ENCODE measurements at regions not wholly inside any gene's neighbourhood (a gene's known extent, or its start where the extent isn't known, plus 50 kb on each side); places are given as distances from the start of the nearest gene placed in this dataset.

GRCh38 chr1:95935719-95936118, 701.7 kb downstream of the RWDD3 start (continued):
- TF ChIP-seq UBTF (IDR thresholded peaks at IDR 0.05; ENCODE audit: borderline replicate concordance in 1 of 2, low read depth in 2 of 2, low read length in 2 of 2) (no peak), ZNF3 (CRISPR knock-in tag; IDR thresholded peaks at IDR 0.05) (no peak), HDAC2 (IDR thresholded peaks at IDR 0.05) (no peak)

- no peaks in the 10 kb centered on the region for H3K79me2 ChIP-seq (ENCODE audit: control insufficient read depth, insufficient read depth, low read length)
- intact Hi-C loops (cut with micrococcal nuclease), result no loop called here
- POLR2A ChIA-PET, result no interaction called here
These were observed 707.2 kb downstream of the RWDD3 start for GRCh38 chr1:95941121-95941798.

More at GRCh38 chr1:95941121-95941798, 707.2 kb downstream of the RWDD3 start:
- H3K9ac ChIP-seq (ENCODE audit: insufficient read depth in 1 of 2, low read depth in 2 of 2, low read length in 2 of 2), result no peak overlapping the region
- no peak overlapping the region for H3K27ac ChIP-seq (ENCODE audit: extremely low read depth, low read depth, low read length)
- no peak overlapping the region for H2AFZ ChIP-seq (ENCODE audit: low read depth, low read length)
- H3K4me2 ChIP-seq (ENCODE audit: insufficient read depth, low read length), result no peak overlapping the region
- no peaks in the 10 kb centered on the region for H4K20me1 ChIP-seq (replicated peaks; ENCODE audit: control insufficient read depth, insufficient read depth, low read length)
- TF ChIP-seq ERF (CRISPR knock-in tag; IDR thresholded peaks at IDR 0.05) (no peak), RNF219 (CRISPR knock-in tag; IDR thresholded peaks at IDR 0.05) (no peak), WHSC1 (IDR thresholded peaks at IDR 0.05; ENCODE audit: low read length) (no peak), TCF15 (CRISPR knock-in tag; IDR thresholded peaks at IDR 0.05) (no peak)
- no peak for FAIRE-seq
- in situ Hi-C loops (cut with MboI), result no loop called here
- no peaks in the 10 kb centered on the region for H3K9me1 ChIP-seq (ENCODE audit: control insufficient read depth, insufficient read depth, low read length)
- WGBS (ENCODE audit: insufficient coverage, low coverage, missing lambda C conversion rate), result 2% methylated on average over 3 of the region's 3 CpGs
- no peak for DNase-seq (ENCODE audit: extremely low read depth in 1 of 4, low spot score in 3 of 4)
- CTCF ChIA-PET (ENCODE audit: low intra/inter-chr PET ratio), result no interaction called here
- no peaks in the 10 kb centered on the region; the same call in 1 of the 2 replicates for H3K9me3 ChIP-seq (replicated peaks; ENCODE audit: control insufficient read depth, insufficient read depth, low read depth, low read length)
- H3K4me1 ChIP-seq (replicated peaks in 1 of 2; ENCODE audit: control insufficient read depth in 2 of 2, insufficient read depth in 2 of 2, low read length in 2 of 2), result no peaks in the 10 kb centered on the region
- H3K4me3 ChIP-seq, result no peak overlapping the region
- BruUV-seq (replicated peaks), result no TSS peak
- ATAC-seq, result no peak
- no peaks in the 10 kb centered on the region for H3K27me3 ChIP-seq (ENCODE audit: control insufficient read depth in 2 of 2, insufficient read depth in 2 of 2, low read length in 2 of 2)
- no peaks in the 10 kb centered on the region for H3K36me3 ChIP-seq (ENCODE audit: control insufficient read depth, insufficient read depth, low read length)
